Retinal pigment epithelial cell (primary cell): ENCODE measurements at regions not wholly inside any gene's neighbourhood (a gene's known extent, or its start where the extent isn't known, plus 50 kb on each side); places are given as distances from the start of the nearest gene placed in this dataset.

Experiments
- DNase-seq: peaks from one replicate; pipeline ENCODE4 v3.0.0-alpha.2; 2010; ENCODE audit warnings: low read depth
- H3K4me3 ChIP-seq: 2 replicates; pipeline ENCODE4 v1.5.1; 2011; ENCODE audit warnings: mild to moderate bottlenecking, low read length, control low read depth, moderate library complexity
- TF ChIP-seq, protein P1 (sequence below): conservative IDR thresholded peaks from 2 replicates; pipeline ENCODE4 v1.5.1; 2011; ENCODE audit warnings: low read depth, low read length, control low read depth, inconsistent platforms

DNA sequence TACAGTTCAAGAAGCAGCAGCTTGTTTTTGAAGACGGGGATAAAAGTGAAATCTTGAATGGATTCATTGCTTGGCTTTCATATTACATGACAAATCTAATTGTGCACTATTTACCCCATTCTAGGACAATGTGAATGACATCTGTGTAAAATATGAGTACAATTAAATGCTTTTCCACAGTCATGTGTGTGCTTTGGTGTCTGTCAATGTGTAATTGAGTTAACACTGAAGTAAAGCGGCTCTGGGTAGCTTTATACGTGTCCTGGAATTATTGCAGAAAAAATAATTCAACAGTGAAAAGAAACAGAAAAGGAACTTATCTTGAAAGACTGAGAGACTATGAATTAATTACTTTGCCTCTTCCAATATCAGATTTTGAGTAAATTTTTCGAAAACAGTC lies 233.5 kb upstream of the HS3ST5 start:
- TF ChIP-seq, protein P1, sequence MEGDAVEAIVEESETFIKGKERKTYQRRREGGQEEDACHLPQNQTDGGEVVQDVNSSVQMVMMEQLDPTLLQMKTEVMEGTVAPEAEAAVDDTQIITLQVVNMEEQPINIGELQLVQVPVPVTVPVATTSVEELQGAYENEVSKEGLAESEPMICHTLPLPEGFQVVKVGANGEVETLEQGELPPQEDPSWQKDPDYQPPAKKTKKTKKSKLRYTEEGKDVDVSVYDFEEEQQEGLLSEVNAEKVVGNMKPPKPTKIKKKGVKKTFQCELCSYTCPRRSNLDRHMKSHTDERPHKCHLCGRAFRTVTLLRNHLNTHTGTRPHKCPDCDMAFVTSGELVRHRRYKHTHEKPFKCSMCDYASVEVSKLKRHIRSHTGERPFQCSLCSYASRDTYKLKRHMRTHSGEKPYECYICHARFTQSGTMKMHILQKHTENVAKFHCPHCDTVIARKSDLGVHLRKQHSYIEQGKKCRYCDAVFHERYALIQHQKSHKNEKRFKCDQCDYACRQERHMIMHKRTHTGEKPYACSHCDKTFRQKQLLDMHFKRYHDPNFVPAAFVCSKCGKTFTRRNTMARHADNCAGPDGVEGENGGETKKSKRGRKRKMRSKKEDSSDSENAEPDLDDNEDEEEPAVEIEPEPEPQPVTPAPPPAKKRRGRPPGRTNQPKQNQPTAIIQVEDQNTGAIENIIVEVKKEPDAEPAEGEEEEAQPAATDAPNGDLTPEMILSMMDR = no peak
- no peak for DNase-seq
- no peak overlapping the region for H3K4me3 ChIP-seq

DNA sequence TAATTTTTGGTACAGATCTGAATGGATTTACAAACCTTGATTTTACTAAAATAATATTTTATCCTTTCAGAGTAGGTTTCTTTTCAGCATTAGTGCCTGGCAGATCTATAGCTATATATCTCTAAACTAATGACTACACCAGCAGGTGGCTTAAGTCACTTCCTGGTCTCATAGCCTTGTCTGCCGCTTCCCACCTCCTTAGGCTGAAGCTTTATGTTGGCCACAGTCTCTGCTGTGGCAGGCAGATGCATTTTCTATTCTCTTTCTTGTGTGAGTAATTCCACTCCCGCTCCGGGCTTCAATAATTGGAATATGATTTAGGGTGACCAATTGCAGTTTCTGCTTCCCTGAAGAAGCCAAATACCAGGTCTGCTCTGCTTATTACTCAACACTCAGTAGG lies 226.8 kb upstream of the HS3ST5 start:
- no peak overlapping the region for H3K4me3 ChIP-seq
- DNase-seq = no peak
- TF ChIP-seq, protein P1 = no peak

DNA sequence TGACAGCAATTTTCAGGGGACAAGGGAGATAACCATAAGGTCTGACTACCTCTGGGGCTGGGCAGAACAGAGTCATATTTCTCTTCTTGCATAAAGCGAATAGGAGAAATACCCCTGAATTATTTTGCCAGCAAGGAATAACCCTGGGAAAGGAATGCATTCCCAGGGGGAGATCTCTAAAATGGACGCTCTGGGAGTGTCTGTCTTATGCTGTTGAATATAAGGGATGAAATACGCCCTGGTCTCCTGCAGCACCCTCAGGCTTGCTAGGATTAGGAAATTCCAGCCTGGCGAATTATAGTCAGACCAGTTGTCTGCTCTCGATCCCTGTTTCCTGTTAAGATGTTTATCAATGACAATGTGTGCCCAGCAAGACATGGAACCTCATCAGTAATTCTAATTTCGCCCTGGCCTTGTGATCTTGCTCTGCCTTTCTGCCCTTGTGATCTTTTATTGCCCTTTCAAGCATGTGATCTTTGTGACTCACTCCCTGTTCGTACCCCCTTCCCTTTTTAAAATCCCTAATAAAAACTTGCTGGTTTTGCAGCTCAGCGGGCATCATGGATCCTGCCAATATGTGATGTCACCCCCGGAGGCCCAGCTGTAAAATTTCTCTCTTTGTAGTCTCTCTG lies 221.6 kb upstream of the HS3ST5 start:
- DNase-seq = no peak
- TF ChIP-seq, protein P1 = no peak
- no peak overlapping the region for H3K4me3 ChIP-seq

DNA sequence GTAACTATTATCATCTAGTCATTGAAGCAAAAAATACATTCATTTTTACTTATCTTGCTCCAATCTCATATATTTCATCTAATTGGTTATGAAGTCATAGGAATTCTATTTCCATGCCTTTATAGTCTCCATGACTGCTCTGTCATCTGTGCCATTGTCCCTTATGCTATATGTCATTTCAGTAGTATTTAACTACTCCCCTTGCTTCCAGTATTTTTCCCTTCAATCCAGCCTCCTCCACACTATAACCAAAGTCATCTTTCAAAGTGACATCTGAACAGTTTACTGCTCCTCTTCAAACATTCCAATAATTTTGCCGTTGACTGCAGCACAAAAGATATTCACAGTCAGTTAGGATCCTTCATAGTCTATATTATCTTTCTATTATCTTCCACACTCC lies 216.6 kb upstream of the HS3ST5 start:
- no peak overlapping the region for H3K4me3 ChIP-seq
- TF ChIP-seq, protein P1 = no peak
- no peak for DNase-seq

DNA sequence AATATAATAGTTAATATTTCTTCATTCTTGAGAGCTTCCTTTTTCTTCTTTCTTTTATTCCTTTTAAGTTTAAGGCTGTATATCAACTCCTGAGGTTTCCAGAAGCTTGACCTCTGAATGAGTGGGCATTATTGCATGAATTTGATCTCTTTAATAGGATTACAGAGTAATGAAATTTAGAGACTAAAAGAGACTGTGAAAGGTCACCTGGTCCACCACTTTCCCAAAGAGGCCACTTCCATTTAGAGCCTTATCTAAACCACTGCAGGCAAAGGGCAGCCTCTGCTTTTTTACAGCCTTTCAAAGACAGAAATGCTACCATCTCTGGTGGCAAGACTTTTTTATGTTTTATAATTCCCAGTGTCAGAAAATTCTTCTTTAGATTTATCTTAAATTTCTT lies 215.3 kb upstream of the HS3ST5 start:
- no peak overlapping the region for H3K4me3 ChIP-seq
- peak; percentile 19 for DNase-seq
- TF ChIP-seq, protein P1 = no peak

DNA sequence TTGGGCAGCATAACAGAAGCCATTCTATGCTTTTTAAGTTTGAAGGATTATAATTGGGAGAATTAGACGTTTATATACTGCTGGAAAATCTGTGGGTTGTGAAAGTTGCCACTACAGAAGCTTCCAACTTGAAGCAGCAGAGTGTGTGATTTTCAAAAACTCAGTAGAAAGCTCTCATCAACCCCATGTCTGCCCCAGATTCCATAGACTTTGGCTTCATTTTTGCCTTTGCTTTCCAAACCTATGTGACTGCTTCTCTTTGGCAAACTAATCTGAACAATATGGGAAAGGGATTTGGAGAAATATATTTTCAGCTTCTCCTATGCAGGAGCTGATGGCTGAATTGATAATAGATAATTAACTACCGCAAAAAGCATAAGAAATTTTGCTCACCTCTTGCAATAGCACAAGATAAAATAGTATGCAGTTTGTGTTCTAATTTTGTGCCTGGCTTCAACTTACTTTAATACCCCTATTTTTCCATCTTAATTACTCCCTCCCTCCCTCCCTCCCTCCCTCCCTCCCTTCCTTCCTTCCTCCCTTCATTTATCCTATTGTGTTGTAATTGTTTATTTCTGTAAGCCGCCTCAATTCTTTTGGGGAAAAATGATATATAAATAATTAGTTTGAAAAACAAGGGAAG lies 214.1 kb upstream of the HS3ST5 start:
- DNase-seq = no peak
- H3K4me3 ChIP-seq = no peak overlapping the region
- TF ChIP-seq, protein P1 = no peak

DNA sequence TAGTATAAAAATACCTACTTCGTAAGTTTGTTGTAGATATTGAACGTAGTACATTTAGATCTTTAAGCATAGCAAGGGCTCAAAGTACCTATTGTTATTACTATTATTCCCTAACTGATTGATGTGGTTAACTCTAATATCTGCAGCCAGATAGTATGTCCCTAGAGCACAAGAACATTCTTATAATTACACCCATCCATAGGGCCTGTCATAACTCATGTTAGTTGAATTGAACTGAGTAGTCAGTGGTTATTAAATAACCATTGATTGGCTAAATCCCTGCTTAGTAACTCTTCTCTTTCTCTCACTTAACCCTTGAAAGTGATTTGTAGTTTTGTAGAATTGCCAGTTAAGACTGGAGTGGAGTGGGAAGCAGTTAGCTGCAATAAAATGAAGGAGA lies 207.5 kb upstream of the HS3ST5 start:
- TF ChIP-seq, protein P1 = no peak
- H3K4me3 ChIP-seq = no peak overlapping the region
- no peak for DNase-seq
